ENCODE measurements at regions not wholly inside any gene's neighbourhood (a gene's known extent, or its start where the extent isn't known, plus 50 kb on each side); places are given as distances from the start of the nearest gene placed in this dataset.

- no peak for ATAC-seq
- Histone ChIP-seq H3K4me2 (ENCODE audit: control insufficient read depth, insufficient read depth) (no peak overlapping the region), H3K4me3 (no peak overlapping the region), H3K9me3 (replicated peaks; ENCODE audit: control insufficient read depth, insufficient read depth, low read length) (no peaks in the 10 kb centered on the region), H2AFZ (ENCODE audit: control insufficient read depth, low read depth, low read length) (no peak overlapping the region), H4K20me1 (ENCODE audit: control insufficient read depth, insufficient read depth) (no peaks in the 10 kb centered on the region), H3K79me2 (ENCODE audit: control insufficient read depth, insufficient read depth, low read length) (no peaks in the 10 kb centered on the region), H3K27me3 (replicated peaks in 1 of 2; ENCODE audit: control insufficient read depth in 2 of 2, insufficient read depth in 2 of 2, low read length in 1 of 2) (no peaks in the 10 kb centered on the region), H3K9ac (ENCODE audit: control insufficient read depth, insufficient read depth, low read length) (no peak overlapping the region), H3K27ac (ENCODE audit: control insufficient read depth, insufficient read depth) (no peak overlapping the region; the same call in 1 of the 2 replicates), H3K36me3 (ENCODE audit: control insufficient read depth in 2 of 2, insufficient read depth in 2 of 2, low read length in 1 of 2) (no peaks in the 10 kb centered on the region; a peak in 2 of 4 replicates), H3K4me1 (ENCODE audit: control insufficient read depth, insufficient read depth, low read length) (peaks cover 5% of the 10 kb centered on the region; the same call in 1 of the 2 replicates)
- TF ChIP-seq MTA2 (IDR thresholded peaks at IDR 0.05; ENCODE audit: low read depth) = no peak
- CTCF ChIA-PET = interaction anchor here (0.8 to 13.2 kb wide), 13 partner anchors 9 to 180 kb away, joined by 3 to 438 read pairs (median 14); partner anchors contain the start of genes NFKBIA and PSMA6
- SMC1A ChIA-PET (ENCODE audit: uncharacterized antibody, unreplicated experiment) = interaction anchor here (0.6 to 13.1 kb wide), 25 partner anchors 8 to 458 kb away, joined by 3 to 145 read pairs (median 6); partner anchors contain the start of genes NFKBIA and PSMA6
- RAD21 ChIA-PET (ENCODE audit: unreplicated experiment) = interaction anchor here (0.5 to 5.4 kb wide), 9 partner anchors 18 to 456 kb away, joined by 3 to 74 read pairs (median 21); partner anchors contain the start of gene NFKBIA
- no TSS peak for BruUV-seq (replicated peaks)
- 81% methylated on average over 2 of the region's 2 CpGs for WGBS (ENCODE audit: insufficient coverage, insufficient replicate concordance, low lambda C conversion rate, missing lambda C conversion rate)
- DNase-seq (ENCODE audit: low read depth, low spot score) = no peak
- intact Hi-C loops (cut with micrococcal nuclease; ENCODE audit: unreplicated experiment) = no loop called here
- in situ Hi-C loops (cut with MboI) = loop anchor here (5.0 kb wide), 1 partner anchor 176 kb away; no protein-coding TSS in a partner anchor
- POLR2A ChIA-PET = interaction anchor here (0.7 to 1.0 kb wide), 3 partner anchors 134 to 174 kb away, joined by 3 to 4 read pairs (median 3); no protein-coding TSS in a partner anchor
- no peak for FAIRE-seq
Observed at GRCh38 chr14:35231207-35231760, 60.9 kb upstream of the PSMA6 start.

DNA sequence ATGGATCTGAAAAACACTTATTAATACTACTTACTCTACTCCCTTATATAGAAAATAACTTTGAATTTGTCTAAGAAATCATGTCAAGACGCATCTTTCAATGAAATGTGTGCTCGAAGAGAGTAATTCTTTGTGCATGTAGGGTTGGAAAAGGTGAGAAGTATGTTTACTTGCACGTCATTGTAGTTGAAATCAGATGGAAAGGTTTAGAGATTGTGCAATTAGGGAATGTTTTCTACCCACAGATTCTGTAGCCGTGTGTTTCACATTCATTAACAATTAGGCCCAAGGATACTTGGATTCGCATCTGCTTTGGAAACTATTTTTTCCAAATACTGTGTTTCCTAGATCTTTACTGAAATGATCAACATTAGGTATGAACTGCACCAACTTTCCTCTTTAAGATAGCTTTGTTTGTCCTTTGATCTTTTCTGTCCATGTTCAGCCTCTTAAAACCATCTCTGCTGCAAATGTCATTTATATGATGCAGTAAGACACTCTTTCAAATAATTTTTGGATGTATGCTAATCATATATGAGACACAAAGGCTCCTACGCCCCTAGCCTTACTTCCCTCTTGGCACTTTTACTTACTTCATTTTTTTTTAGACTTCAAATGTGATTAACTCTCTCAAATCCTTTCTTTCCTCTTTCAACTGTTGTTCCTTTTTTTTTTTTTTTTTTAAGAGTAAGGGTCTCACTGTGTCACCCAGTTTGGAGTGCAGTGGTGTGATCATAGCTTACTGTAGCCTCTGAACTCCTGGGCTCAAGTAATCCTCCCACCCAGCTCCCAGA, 58.0 kb upstream of the PSMA6 start:
- Histone ChIP-seq H3K9ac (ENCODE audit: control insufficient read depth, insufficient read depth, low read length) (no peak overlapping the region), H2AFZ (ENCODE audit: control insufficient read depth, low read depth, low read length) (no peak overlapping the region), H3K27ac (ENCODE audit: control insufficient read depth, insufficient read depth) (no peak overlapping the region), H3K36me3 (ENCODE audit: control insufficient read depth in 2 of 2, insufficient read depth in 2 of 2, low read length in 1 of 2) (no peaks in the 10 kb centered on the region; a peak in 2 of 4 replicates), H3K79me2 (ENCODE audit: control insufficient read depth, insufficient read depth, low read length) (no peaks in the 10 kb centered on the region), H4K20me1 (ENCODE audit: control insufficient read depth, insufficient read depth) (no peaks in the 10 kb centered on the region), H3K4me2 (ENCODE audit: control insufficient read depth, insufficient read depth) (no peak overlapping the region), H3K9me3 (replicated peaks; ENCODE audit: control insufficient read depth, insufficient read depth, low read length) (no peaks in the 10 kb centered on the region), H3K4me3 (no peak overlapping the region), H3K4me1 (ENCODE audit: control insufficient read depth, insufficient read depth, low read length) (peaks cover 5% of the 10 kb centered on the region; the same call in 1 of the 2 replicates), H3K27me3 (replicated peaks in 1 of 2; ENCODE audit: control insufficient read depth in 2 of 2, insufficient read depth in 2 of 2, low read length in 1 of 2) (no peaks in the 10 kb centered on the region)
- FAIRE-seq (no peak), ATAC-seq (no peak), DNase-seq (ENCODE audit: low read depth, low spot score) (no peak)
- in situ Hi-C loops (cut with MboI) (loop anchor here (5.0 kb wide), 1 partner anchor 173 kb away; no protein-coding TSS in a partner anchor), intact Hi-C loops (cut with micrococcal nuclease; ENCODE audit: unreplicated experiment) (no loop called here)
- POLR2A ChIA-PET = no interaction called here
- TF ChIP-seq HDGF (IDR thresholded peaks at IDR 0.05) = no peak
- no peak for TF ChIP-seq TAF1 (IDR thresholded peaks at IDR 0.05; ENCODE audit: borderline replicate concordance, low read depth, low read length)
- TF ChIP-seq YBX1 (IDR thresholded peaks at IDR 0.05) = no peak
- no peak for TF ChIP-seq PAX8 (IDR thresholded peaks at IDR 0.05)
- TF ChIP-seq FOXK2 (IDR thresholded peaks at IDR 0.05) = no peak
- no peak for TF ChIP-seq SMAD1 (IDR thresholded peaks at IDR 0.05; ENCODE audit: low read depth, partially characterized antibody)
- TF ChIP-seq STAT3 (IDR thresholded peaks at IDR 0.05; ENCODE audit: low read depth, low read length) = no peak
- TF ChIP-seq JUNB (IDR thresholded peaks at IDR 0.05) = no peak
- no peak for TF ChIP-seq ZNF622 (IDR thresholded peaks at IDR 0.05)
- TF ChIP-seq, protein P1, sequence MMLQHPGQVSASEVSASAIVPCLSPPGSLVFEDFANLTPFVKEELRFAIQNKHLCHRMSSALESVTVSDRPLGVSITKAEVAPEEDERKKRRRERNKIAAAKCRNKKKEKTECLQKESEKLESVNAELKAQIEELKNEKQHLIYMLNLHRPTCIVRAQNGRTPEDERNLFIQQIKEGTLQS (IDR thresholded peaks at IDR 0.05; ENCODE audit: borderline replicate concordance, extremely low read depth, low read depth, low read length) = no peak
- WGBS (ENCODE audit: insufficient coverage, insufficient replicate concordance, low lambda C conversion rate, missing lambda C conversion rate) = 89% methylated on average over 6 of the region's 6 CpGs
- CTCF ChIA-PET = interaction anchor here (0.7 to 13.2 kb wide), 4 partner anchors 8 to 177 kb away, joined by 4 to 438 read pairs (median 8); partner anchors contain the start of gene NFKBIA
- BruUV-seq (replicated peaks) = no TSS peak
- RAD21 ChIA-PET (ENCODE audit: unreplicated experiment) = interaction anchor here (0.7 to 3.0 kb wide), 4 partner anchors 53 to 170 kb away, joined by 3 to 11 read pairs (median 4); partner anchors contain the start of gene NFKBIA
- SMC1A ChIA-PET (ENCODE audit: uncharacterized antibody, unreplicated experiment) = interaction anchor here (0.6 to 13.1 kb wide), 12 partner anchors 9 to 384 kb away, joined by 3 to 145 read pairs (median 4); partner anchors contain the start of gene NFKBIA

All from GM12878 (cell line).